ENCODE measurements at regions not wholly inside any gene's neighbourhood (a gene's known extent, or its start where the extent isn't known, plus 50 kb on each side); places are given as distances from the start of the nearest gene placed in this dataset.
"Not testable (repeated sequence)": the region's sequence is repeated elsewhere in the genome, so short reads cannot be mapped to it uniquely, and the experiment has no call there.

- H3K27ac Mint-ChIP-seq; H3K4me3 Mint-ChIP-seq; intact Hi-C loops (cut with micrococcal nuclease); H3K36me3 Mint-ChIP-seq (ENCODE audit: low read depth); H3K4me1 Mint-ChIP-seq (ENCODE audit: low read depth); H3K27me3 Mint-ChIP-seq: not testable (repeated sequence)
- peaks cover 35% of the 10 kb centered on the region for H3K9me3 Mint-ChIP-seq
Measured at GRCh38 chr3:89747541-89748278, 640.3 kb downstream of the EPHA3 start.

- no peaks in the 10 kb centered on the region for H3K4me1 Mint-ChIP-seq (ENCODE audit: low read depth)
- H3K4me3 Mint-ChIP-seq, result no peak overlapping the region
- intact Hi-C loops (cut with micrococcal nuclease), result no loop called here
- H3K9me3 Mint-ChIP-seq, result peaks cover 10% of the 10 kb centered on the region
- no peak overlapping the region for H3K27ac Mint-ChIP-seq
- no peaks in the 10 kb centered on the region for H3K27me3 Mint-ChIP-seq
- H3K36me3 Mint-ChIP-seq (ENCODE audit: low read depth), result no peaks in the 10 kb centered on the region
Measured at GRCh38 chr3:89762405-89762804, 655.0 kb downstream of the EPHA3 start.

GRCh38 chr3:89783341-89783927, 676.0 kb downstream of the EPHA3 start:
- intact Hi-C loops (cut with micrococcal nuclease), result no loop called here
- no peak overlapping the region for H3K27ac Mint-ChIP-seq
- H3K36me3 Mint-ChIP-seq (ENCODE audit: low read depth), result no peaks in the 10 kb centered on the region
- no peaks in the 10 kb centered on the region for H3K4me1 Mint-ChIP-seq (ENCODE audit: low read depth)
- no peak overlapping the region for H3K4me3 Mint-ChIP-seq
- H3K27me3 Mint-ChIP-seq, result no peaks in the 10 kb centered on the region
- peaks cover 18% of the 10 kb centered on the region for H3K9me3 Mint-ChIP-seq

- no peaks in the 10 kb centered on the region for H3K4me1 Mint-ChIP-seq (ENCODE audit: low read depth)
- H3K27ac Mint-ChIP-seq, result no peak overlapping the region
- intact Hi-C loops (cut with micrococcal nuclease), result no loop called here
- no peaks in the 10 kb centered on the region for H3K36me3 Mint-ChIP-seq (ENCODE audit: low read depth)
- no peak overlapping the region for H3K4me3 Mint-ChIP-seq
- peaks cover 24% of the 10 kb centered on the region for H3K9me3 Mint-ChIP-seq
- H3K27me3 Mint-ChIP-seq, result no peaks in the 10 kb centered on the region
Measured at GRCh38 chr3:89787485-89787884, 680.1 kb downstream of the EPHA3 start.

- H3K27me3 Mint-ChIP-seq, result no peaks in the 10 kb centered on the region
- no peaks in the 10 kb centered on the region for H3K4me1 Mint-ChIP-seq (ENCODE audit: low read depth)
- H3K36me3 Mint-ChIP-seq (ENCODE audit: low read depth), result no peaks in the 10 kb centered on the region
- no peak overlapping the region for H3K27ac Mint-ChIP-seq
- H3K4me3 Mint-ChIP-seq, result no peak overlapping the region
- intact Hi-C loops (cut with micrococcal nuclease), result no loop called here
- H3K9me3 Mint-ChIP-seq, result peaks cover 24% of the 10 kb centered on the region
Measured at GRCh38 chr3:89787979-89788378, 680.6 kb downstream of the EPHA3 start.

GRCh38 chr3:89795506-89795905, 688.1 kb downstream of the EPHA3 start:
- Mint-ChIP-seq H3K9me3 (no peaks in the 10 kb centered on the region), H3K27ac (no peak overlapping the region), H3K4me3 (no peak overlapping the region), H3K4me1 (ENCODE audit: low read depth) (no peaks in the 10 kb centered on the region), H3K27me3 (no peaks in the 10 kb centered on the region), H3K36me3 (ENCODE audit: low read depth) (no peaks in the 10 kb centered on the region)
- intact Hi-C loops (cut with micrococcal nuclease), result no loop called here

- H3K4me3 Mint-ChIP-seq, result no peak overlapping the region
- no peak overlapping the region for H3K27ac Mint-ChIP-seq
- no peaks in the 10 kb centered on the region for H3K36me3 Mint-ChIP-seq (ENCODE audit: low read depth)
- H3K4me1 Mint-ChIP-seq (ENCODE audit: low read depth), result no peaks in the 10 kb centered on the region
- intact Hi-C loops (cut with micrococcal nuclease), result no loop called here
- no peaks in the 10 kb centered on the region for H3K27me3 Mint-ChIP-seq
- no peaks in the 10 kb centered on the region for H3K9me3 Mint-ChIP-seq
Measured at GRCh38 chr3:89802881-89803280, 695.5 kb downstream of the EPHA3 start.

GRCh38 chr3:89803711-89804110, 696.3 kb downstream of the EPHA3 start:
- intact Hi-C loops (cut with micrococcal nuclease), result no loop called here
- Mint-ChIP-seq H3K36me3 (ENCODE audit: low read depth) (no peaks in the 10 kb centered on the region), H3K27me3 (no peaks in the 10 kb centered on the region), H3K27ac (no peak overlapping the region), H3K9me3 (no peaks in the 10 kb centered on the region), H3K4me1 (ENCODE audit: low read depth) (no peaks in the 10 kb centered on the region), H3K4me3 (no peak overlapping the region)

GRCh38 chr3:89806166-89806565, 698.7 kb downstream of the EPHA3 start:
- no peak overlapping the region for H3K4me3 Mint-ChIP-seq
- H3K4me1 Mint-ChIP-seq (ENCODE audit: low read depth), result no peaks in the 10 kb centered on the region
- no peaks in the 10 kb centered on the region for H3K27me3 Mint-ChIP-seq
- no peaks in the 10 kb centered on the region for H3K36me3 Mint-ChIP-seq (ENCODE audit: low read depth)
- H3K27ac Mint-ChIP-seq, result no peak overlapping the region
- no peaks in the 10 kb centered on the region for H3K9me3 Mint-ChIP-seq
- intact Hi-C loops (cut with micrococcal nuclease), result no loop called here

- Mint-ChIP-seq H3K27ac (no peak overlapping the region), H3K9me3 (peaks cover 12% of the 10 kb centered on the region), H3K4me3 (no peak overlapping the region), H3K4me1 (ENCODE audit: low read depth) (no peaks in the 10 kb centered on the region), H3K36me3 (ENCODE audit: low read depth) (no peaks in the 10 kb centered on the region), H3K27me3 (no peaks in the 10 kb centered on the region)
- intact Hi-C loops (cut with micrococcal nuclease), result no loop called here
Measured at GRCh38 chr3:89808680-89809197, 701.3 kb downstream of the EPHA3 start.

- Mint-ChIP-seq H3K27me3 (no peaks in the 10 kb centered on the region), H3K27ac (no peak overlapping the region), H3K9me3 (peaks cover 47% of the 10 kb centered on the region), H3K4me1 (ENCODE audit: low read depth) (no peaks in the 10 kb centered on the region), H3K36me3 (ENCODE audit: low read depth) (no peaks in the 10 kb centered on the region), H3K4me3 (no peak overlapping the region)
- intact Hi-C loops (cut with micrococcal nuclease), result no loop called here
Measured at GRCh38 chr3:89813500-89813899, 706.1 kb downstream of the EPHA3 start.

GRCh38 chr3:89841041-89841440, 733.6 kb downstream of the EPHA3 start:
- intact Hi-C loops (cut with micrococcal nuclease), result no loop called here
- H3K27me3 Mint-ChIP-seq, result no peaks in the 10 kb centered on the region
- no peaks in the 10 kb centered on the region for H3K4me1 Mint-ChIP-seq (ENCODE audit: low read depth)
- no peaks in the 10 kb centered on the region for H3K36me3 Mint-ChIP-seq (ENCODE audit: low read depth)
- no peak overlapping the region for H3K27ac Mint-ChIP-seq
- H3K4me3 Mint-ChIP-seq, result no peak overlapping the region
- peaks cover 9% of the 10 kb centered on the region for H3K9me3 Mint-ChIP-seq

GRCh38 chr3:89845053-89845452, 737.6 kb downstream of the EPHA3 start:
- Mint-ChIP-seq H3K36me3 (ENCODE audit: low read depth) (no peaks in the 10 kb centered on the region), H3K27ac (no peak overlapping the region), H3K4me3 (no peak overlapping the region), H3K27me3 (no peaks in the 10 kb centered on the region), H3K9me3 (peaks cover 2% of the 10 kb centered on the region), H3K4me1 (ENCODE audit: low read depth) (no peaks in the 10 kb centered on the region)
- intact Hi-C loops (cut with micrococcal nuclease), result no loop called here

- no peak overlapping the region for H3K4me3 Mint-ChIP-seq
- H3K9me3 Mint-ChIP-seq, result no peaks in the 10 kb centered on the region
- H3K27me3 Mint-ChIP-seq, result no peaks in the 10 kb centered on the region
- no peaks in the 10 kb centered on the region for H3K36me3 Mint-ChIP-seq (ENCODE audit: low read depth)
- intact Hi-C loops (cut with micrococcal nuclease), result no loop called here
- no peaks in the 10 kb centered on the region for H3K4me1 Mint-ChIP-seq (ENCODE audit: low read depth)
- H3K27ac Mint-ChIP-seq, result no peak overlapping the region
Measured at GRCh38 chr3:89847955-89848354, 740.5 kb downstream of the EPHA3 start.

Measured in dendritic cell treated with granulocyte-macrophage colony-stimulating factor and Interleukin-4, amounts not matched to agents 40 ng/mL and 50 ng/mL, for 4 days (primary cell).